A549 (cell line): ENCODE measurements at regions not wholly inside any gene's neighbourhood (a gene's known extent, or its start where the extent isn't known, plus 50 kb on each side); places are given as distances from the start of the nearest gene placed in this dataset.

ENCODE experiments used
- MAFK ChIP-seq: fragments of 450-650 bp; IDR thresholded peaks from 2 replicates; pipeline ENCODE4 v1.6.1; 2014; ENCODE audit not compliant: partially characterized antibody
- RFX5 ChIP-seq: fragments of 450-650 bp; IDR thresholded peaks from 2 replicates; pipeline ENCODE4 v1.7.1; 2014; ENCODE audit warnings: antibody characterized with exemption, mild to moderate bottlenecking, moderate library complexity

DNA sequence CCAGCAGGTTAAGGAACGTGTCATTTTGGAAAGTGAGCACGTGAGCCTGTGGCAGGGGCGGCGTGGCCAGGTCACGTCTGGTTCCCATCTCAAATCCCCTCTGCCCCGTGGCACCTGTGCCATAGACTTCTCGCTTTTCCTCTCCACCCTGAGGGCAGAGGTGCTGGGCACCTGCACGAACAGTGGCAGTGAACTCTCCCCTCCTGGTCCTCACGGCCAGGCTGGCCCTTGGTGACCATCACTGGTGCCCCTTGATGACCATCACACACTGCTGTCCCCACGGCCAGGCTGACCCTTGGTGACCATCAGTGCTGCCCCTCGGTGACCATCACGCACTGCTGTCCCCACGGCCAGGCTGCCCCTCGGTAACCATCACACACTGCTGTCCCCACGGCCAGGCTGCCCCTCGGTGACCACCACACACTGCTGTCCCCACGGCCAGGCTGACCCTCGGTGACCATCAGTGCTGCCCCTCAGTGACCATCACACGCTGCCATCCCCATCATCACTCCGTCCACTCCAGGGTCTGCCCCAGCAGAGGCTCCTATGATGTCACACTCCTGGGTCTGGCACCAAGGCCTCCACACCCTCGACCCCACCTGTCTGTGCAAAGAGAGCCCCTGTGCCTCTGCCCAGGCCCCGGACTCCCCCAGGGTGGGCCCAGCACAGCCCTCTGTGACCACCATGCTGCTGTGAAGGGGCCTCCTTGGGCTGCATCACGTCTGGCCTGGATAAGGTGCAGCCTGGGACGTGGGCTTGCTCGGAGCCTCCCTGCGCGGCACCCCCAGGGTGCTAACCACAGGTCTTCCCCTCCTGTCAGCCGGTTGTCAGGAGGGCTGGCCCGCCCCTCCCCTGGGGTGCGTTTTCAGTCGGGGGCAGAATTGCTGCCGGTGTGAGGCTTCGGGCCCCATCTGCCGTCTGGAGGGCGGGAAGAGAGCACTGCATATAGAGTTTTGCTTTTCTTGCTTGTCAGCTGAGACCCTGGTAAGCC, 738.6 kb downstream of the BRD1 start:
- TF ChIP-seq MAFK: no peak
- no peak for TF ChIP-seq RFX5
